ENCODE measurements at regions not wholly inside any gene's neighbourhood (a gene's known extent, or its start where the extent isn't known, plus 50 kb on each side); places are given as distances from the start of the nearest gene placed in this dataset.

GRCh38 chr3:72120806-72121778 lies 336.1 kb upstream of the PROK2 start:
- FAIRE-seq = no peak

- FAIRE-seq = no peak
Observed at GRCh38 chr3:72120039-72120438, 335.1 kb upstream of the PROK2 start.

GRCh38 chr3:72118628-72119027 lies 333.7 kb upstream of the PROK2 start:
- FAIRE-seq = no peak

GRCh38 chr3:72116226-72116625 lies 331.3 kb upstream of the PROK2 start:
- FAIRE-seq = no peak

- FAIRE-seq = no peak
Observed at GRCh38 chr3:72115307-72115706, 330.4 kb upstream of the PROK2 start.

GRCh38 chr3:72114773-72115172 lies 329.8 kb upstream of the PROK2 start:
- FAIRE-seq = no peak

DNA sequence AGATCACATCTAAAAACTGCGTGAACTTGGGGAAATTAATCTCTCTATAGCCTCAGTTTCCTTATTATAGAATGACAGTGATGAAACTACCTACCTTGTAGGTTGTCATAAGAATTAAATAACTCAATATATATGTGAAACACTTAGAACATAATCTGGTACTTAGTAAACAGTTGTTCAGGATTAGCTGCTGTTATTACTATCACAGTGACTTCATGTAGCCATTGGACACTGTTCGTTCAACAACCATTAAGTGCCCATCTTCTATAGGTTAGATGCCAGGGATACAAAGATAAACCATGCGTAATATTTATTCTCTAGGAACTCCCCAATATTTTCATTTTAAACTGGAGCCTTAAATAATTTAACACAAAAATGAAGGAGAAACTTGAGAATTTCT lies 329.0 kb upstream of the PROK2 start:
- no peak for FAIRE-seq

DNA sequence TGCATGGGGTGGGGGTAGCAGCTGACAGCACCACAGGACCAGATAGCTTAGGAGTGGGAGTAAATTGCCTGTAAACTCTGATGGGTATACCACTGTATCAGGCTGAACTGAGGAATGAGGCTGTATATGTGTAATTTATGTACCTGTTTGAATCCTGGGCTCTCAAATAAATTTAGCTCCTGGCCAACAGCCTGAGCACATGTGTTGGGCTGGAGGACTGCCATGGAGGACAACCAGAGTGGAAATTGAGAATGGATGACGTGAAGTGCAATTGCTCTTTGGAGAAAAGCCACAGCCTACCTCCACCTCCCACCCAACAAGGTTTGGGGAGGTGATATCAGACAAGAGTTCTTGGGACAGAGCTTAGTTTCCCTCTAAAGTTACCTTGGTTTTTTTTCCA lies 328.6 kb upstream of the PROK2 start:
- no peak for FAIRE-seq

DNA sequence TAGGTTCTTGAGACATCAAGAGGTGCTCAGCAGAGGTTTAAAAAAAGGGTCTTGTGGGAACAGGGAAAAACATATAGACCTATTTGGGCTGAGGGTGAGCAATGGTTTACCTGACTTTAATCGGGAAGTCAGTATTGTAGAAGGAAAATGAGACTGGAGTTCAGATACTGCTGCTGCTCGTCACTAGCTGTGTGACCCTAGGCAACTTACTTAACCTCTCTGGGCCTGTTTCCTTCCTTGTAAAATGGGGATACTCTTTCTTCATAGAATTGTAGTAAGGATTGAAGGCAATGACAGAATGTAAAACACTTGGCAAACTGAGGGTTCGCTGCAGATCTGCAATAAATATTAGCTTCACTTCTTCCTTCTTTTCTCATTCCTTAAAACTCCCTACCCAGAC lies 327.5 kb upstream of the PROK2 start:
- no peak for FAIRE-seq

DNA sequence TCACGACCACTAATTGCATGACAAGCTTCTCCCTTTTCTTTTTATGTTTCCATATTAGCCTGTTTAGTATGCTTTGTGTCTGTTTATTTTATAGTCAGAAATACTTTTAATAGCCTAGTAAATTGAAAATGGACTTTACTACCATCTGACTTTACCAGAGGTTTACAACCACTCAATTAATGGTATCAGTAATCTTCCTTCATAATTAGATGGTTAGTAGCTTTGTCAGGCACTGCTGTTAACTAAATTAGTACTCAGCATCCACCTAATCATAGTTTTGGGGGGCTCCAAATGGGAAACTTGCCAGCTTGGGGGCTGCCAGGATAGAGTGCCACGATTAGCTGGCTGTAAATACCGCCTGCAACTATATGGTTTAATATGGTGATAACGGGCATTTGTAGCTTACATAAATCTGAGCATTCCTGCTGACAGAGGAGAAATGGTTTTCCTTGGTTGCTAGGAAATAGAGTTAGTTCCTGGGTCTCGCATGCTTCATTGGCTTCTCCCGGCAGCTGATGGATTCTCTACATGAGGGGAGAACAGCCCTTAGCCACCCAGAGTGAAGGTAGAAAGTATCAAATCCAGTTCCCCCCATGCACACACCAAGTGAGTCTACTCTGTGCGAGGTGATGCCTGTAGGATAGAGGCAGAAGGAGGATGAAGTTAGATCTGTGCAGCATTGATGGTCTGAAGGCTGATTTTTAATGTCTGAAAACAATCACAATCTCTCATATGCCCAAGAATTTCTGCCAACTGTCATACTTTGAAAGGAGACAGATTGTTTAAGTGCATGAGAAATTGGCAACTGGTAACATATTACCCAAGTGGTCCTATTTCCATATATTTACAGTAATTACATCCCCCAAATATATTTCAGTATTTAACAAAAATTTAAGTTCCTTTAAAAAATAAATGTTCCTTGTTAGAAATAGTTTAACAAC lies 326.6 kb upstream of the PROK2 start:
- FAIRE-seq = no peak

DNA sequence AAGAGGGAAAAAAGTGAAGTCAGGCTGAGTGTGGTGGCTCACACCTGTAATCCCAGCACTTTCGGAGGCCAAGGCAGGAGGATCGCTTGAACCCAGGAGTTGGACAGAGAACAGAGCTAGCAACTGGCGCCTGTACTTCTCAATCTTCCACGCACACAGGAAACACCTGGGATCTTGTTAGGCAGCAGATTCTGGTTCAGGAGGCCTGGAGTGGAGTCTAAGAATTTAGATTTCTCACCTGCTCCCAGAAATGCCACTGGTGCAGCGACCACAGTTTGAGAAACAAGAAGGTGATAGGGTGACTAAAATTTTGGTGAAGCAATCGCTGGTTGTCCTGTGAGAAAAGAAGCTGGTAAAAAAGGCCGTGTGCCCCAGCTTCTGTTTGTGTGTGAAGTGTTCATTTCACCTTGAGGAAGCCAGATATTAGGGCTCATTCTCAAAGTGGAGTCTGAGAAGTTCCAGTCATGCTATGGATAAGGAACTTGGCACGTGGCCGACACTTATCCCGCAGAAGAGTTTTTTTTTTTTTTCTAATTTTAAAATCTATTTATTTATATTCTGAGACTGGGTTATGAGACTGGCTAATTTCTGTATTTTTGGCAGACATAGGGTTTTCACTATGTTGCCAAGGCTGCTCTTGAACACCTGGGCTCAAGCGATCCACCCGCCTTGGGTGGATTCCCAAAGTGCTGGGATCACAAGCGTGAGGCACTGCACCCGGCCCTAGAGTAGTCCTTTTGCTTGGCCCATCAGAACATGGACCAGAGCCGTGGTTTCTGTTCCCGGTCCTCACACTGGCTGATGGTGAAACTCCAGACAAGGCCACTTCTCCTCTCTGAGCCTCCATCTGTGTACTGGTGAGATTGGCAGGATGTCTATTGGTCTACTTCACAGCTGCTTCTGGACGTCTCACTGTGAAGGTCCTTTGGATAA lies 324.6 kb upstream of the PROK2 start:
- FAIRE-seq = no peak

- no peak for FAIRE-seq
Observed at GRCh38 chr3:72105306-72105705, 320.4 kb upstream of the PROK2 start.

DNA sequence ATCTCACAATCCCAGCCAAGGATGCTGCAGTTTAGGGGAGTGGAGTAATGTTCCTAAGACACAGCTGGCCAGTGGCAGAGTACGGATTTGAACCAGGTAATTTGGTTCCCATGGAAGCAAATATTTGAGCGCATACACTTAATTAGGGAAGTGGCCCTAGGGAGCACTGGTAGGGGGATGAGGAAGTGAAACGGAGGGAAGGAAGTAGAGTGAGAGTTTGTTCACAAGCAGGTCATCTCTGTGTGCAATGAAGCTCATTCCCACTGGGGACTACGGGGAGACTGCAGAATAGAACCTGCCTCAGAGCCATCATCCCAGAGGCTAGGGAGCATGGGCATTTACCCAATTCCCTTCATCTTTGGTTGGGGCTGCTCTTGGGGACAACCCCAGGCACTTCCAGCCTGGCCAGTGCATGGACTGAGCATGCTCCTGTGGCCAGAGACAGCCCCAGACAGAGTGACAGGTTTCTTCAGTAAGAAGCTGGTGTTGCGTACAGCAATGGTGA lies 317.2 kb upstream of the PROK2 start:
- no peak for FAIRE-seq

DNA sequence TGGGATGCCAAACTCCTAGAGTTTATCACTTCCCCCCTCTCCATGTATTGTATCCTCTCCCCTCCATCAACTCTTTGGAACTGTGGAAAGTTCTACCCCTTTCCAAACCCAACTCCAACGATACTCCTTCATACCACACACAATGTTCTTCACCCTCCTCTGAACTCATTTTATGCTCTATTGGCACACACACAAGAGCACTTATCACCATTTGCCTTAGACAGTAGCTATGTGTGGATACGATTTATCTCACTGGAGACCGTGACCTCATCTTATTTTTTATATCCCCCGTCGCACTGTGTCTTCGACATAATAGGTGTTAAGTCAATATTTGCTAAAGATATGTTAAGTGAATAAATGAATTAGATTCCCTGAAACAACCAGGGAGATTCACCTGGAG lies 316.5 kb upstream of the PROK2 start:
- FAIRE-seq = no peak

DNA sequence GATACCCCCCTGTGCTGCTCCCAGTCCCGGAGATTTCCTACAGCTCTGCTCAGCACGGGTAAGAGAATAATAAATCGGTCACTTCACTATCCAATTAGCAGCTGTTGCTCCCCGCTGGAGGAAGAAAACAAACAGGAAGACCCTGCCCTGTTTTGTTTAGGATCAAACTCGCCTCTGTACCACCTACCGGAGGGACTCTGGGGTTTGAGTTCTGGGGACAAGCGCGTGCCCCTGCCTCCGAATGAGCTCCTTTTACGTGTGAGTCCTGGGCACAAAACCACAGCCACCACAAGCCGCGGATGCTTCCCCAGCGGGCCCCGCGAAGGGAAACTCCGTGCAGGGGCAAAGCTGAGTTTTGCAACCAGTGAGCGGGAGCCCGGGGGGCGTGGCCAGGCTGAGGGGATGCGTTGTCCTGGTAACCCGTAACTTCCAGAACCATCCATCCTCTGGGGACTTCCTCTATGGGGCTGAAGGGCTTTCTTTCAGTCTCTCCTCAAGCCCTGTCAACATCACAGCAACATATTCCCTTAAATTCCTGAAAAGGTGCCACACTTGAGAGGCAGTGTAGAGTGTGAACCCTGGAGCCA lies 315.7 kb upstream of the PROK2 start:
- FAIRE-seq = no peak

DNA sequence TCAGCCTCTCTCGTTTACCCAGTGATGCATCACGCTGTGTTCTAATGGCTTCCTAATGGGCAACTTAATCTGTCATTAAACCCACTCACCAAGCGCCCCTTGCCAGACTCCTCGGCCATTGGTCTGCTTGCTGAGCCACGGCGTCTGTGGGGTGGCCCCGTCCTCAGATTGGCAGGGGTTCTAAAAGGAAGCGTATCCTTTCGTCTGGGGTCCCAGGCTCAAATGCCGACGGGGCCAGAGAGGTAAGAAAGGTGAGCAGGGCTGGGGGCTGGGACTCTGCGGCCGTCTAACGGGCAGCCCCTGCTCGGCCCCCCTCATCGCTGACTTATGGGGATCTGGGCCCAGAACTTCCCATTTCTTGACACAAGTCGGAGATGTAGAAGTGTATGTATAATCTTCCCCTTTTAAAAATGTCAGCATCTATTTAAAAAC lies 315.1 kb upstream of the PROK2 start:
- no peak for FAIRE-seq

GRCh38 chr3:72099326-72100079 lies 314.6 kb upstream of the PROK2 start:
- FAIRE-seq = no peak

- FAIRE-seq = no peak
Observed at GRCh38 chr3:72097053-72097452, 312.1 kb upstream of the PROK2 start.

DNA sequence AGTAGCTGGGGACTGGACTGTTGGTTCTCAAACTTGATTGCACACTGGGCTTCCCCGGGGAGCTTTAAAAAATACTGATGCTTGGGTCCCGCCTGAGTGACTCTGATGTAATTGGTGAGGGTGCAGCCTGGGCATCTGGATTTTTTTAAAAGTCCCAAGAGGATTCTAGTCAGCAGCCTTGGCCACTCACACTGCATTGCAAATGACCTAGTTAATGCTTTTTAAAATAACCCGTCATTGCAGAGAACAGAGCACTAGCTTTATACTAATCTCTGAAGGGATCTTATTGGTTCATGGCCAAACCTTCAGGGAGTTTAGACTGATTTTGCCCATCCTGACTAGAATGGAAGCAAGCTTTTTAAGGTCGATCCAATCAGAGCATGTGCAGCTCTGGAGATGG lies 310.6 kb upstream of the PROK2 start:
- no peak for FAIRE-seq

- FAIRE-seq = no peak
Observed at GRCh38 chr3:72093992-72094334, 309.0 kb upstream of the PROK2 start.

GRCh38 chr3:72093270-72093991 lies 308.5 kb upstream of the PROK2 start:
- no peak for FAIRE-seq
